Naive thymus-derived CD8-positive, alpha-beta T cell (primary cell): ENCODE measurements at regions not wholly inside any gene's neighbourhood (a gene's known extent, or its start where the extent isn't known, plus 50 kb on each side); places are given as distances from the start of the nearest gene placed in this dataset.

Experiments
- ATAC-seq, 2 donors: fragments of 150-1000 bp; cut with Tn5 transposase in 1 of 2; sonication (Bioruptor Pico), chemical (Tn5 transposase) in 1 of 2; 1 replicate in 1 of 2; 2 replicates in 1 of 2; pipeline ENCODE4 v1.10.0; 2021; ENCODE audit warnings: mild to moderate bottlenecking in 2 of 2, moderate library complexity in 2 of 2
- POLR2A ChIA-PET: fragments of 350-600 bp; sonication (Branson Sonifier 250); formaldehyde crosslinking; loops from one replicate; lab custom pipeline; 2021; ENCODE audit warnings: antibody characterized with exemption; lab: Charles Lee
- DNase-seq, 10 donors: peaks; one replicate each; pipeline versions ENCODE4 v3.0.0 to v3.0.0-alpha.2; 2020 to 2022
- H3K27ac Mint-ChIP-seq, 10 donors: one replicate each; pipeline ENCODE4 v1.8.0; 2020 to 2022; ENCODE audit warnings: mild to moderate bottlenecking in 10 of 10, mixed read lengths in 10 of 10, moderate library complexity in 4 of 10, inconsistent platforms in 1 of 10
- H3K27me3 Mint-ChIP-seq, 5 donors: one replicate each; pipeline ENCODE4 v1.8.0; 2021 to 2022; ENCODE audit warnings: mixed read lengths in 5 of 5
- H3K36me3 Mint-ChIP-seq, 3 donors: one replicate each; pipeline ENCODE4 v1.8.0; 2020 to 2022; ENCODE audit warnings: mixed read lengths in 3 of 3, mild to moderate bottlenecking in 2 of 3, inconsistent platforms in 1 of 3
- H3K4me1 Mint-ChIP-seq, 4 donors: one replicate each; pipeline ENCODE4 v1.8.0; 2021 to 2022; ENCODE audit warnings: mixed read lengths in 4 of 4
- H3K4me3 Mint-ChIP-seq, 10 donors: one replicate each; pipeline ENCODE4 v1.8.0; 2020 to 2022; ENCODE audit warnings: mild to moderate bottlenecking in 10 of 10, mixed read lengths in 10 of 10, moderate library complexity in 6 of 10, inconsistent platforms in 1 of 10
- H3K9me3 Mint-ChIP-seq, 9 donors: one replicate each; pipeline ENCODE4 v1.8.0; 2020 to 2022; ENCODE audit warnings: mixed read lengths in 9 of 9, mild to moderate bottlenecking in 3 of 9, inconsistent platforms in 1 of 9, moderate library complexity in 1 of 9

- H3K36me3 Mint-ChIP-seq = no peaks in the 10 kb centered on the region
- ATAC-seq = no peak
Observed at GRCh38 chr6:168158213-168158979, 79.4 kb upstream of the FRMD1 start.

GRCh38 chr6:168157272-168158212, 78.5 kb upstream of the FRMD1 start:
- Mint-ChIP-seq H3K4me3 (no peak overlapping the region), H3K36me3 (no peaks in the 10 kb centered on the region), H3K27me3 (peaks cover 0 to 52% (median 19%) of the 10 kb centered on the region in 5 donors), H3K27ac (no peak overlapping the region), H3K4me1 (no peaks in the 10 kb centered on the region), H3K9me3 (peaks cover 0 to 2% (median 0%) of the 10 kb centered on the region in 9 donors)
- POLR2A ChIA-PET = no interaction called here
- DNase-seq (no peak), ATAC-seq (no peak)

More at GRCh38 chr6:168158213-168158979, 79.4 kb upstream of the FRMD1 start:
- Mint-ChIP-seq H3K9me3 (peaks cover 0 to 2% (median 0%) of the 10 kb centered on the region in 9 donors), H3K27ac (no peak overlapping the region), H3K4me3 (no peak overlapping the region), H3K27me3 (peaks cover 0 to 60% (median 19%) of the 10 kb centered on the region in 5 donors), H3K4me1 (no peaks in the 10 kb centered on the region)
- POLR2A ChIA-PET = no interaction called here
- no peak for DNase-seq

- no peak overlapping the region for H3K4me3 Mint-ChIP-seq
- ATAC-seq (no peak), DNase-seq (no peak)
- H3K36me3 Mint-ChIP-seq = no peaks in the 10 kb centered on the region
- H3K27me3 Mint-ChIP-seq = peaks cover 0 to 52% (median 19%) of the 10 kb centered on the region in 5 donors
- no peaks in the 10 kb centered on the region for H3K4me1 Mint-ChIP-seq
- POLR2A ChIA-PET = no interaction called here
- H3K27ac Mint-ChIP-seq = no peak overlapping the region
- H3K9me3 Mint-ChIP-seq = peaks cover 0 to 2% (median 0%) of the 10 kb centered on the region in 9 donors
Observed at GRCh38 chr6:168156742-168157265, 77.8 kb upstream of the FRMD1 start.

GRCh38 chr6:168155821-168156741, 77.1 kb upstream of the FRMD1 start:
- H3K27me3 Mint-ChIP-seq = peaks cover 0 to 52% (median 19%) of the 10 kb centered on the region in 5 donors
- POLR2A ChIA-PET = no interaction called here
- H3K27ac Mint-ChIP-seq = no peak overlapping the region
- H3K4me1 Mint-ChIP-seq = no peaks in the 10 kb centered on the region
- peaks cover 0 to 2% (median 0%) of the 10 kb centered on the region in 9 donors for H3K9me3 Mint-ChIP-seq
- H3K4me3 Mint-ChIP-seq = no peak overlapping the region
- ATAC-seq (no peak), DNase-seq (no peak)
- no peaks in the 10 kb centered on the region for H3K36me3 Mint-ChIP-seq

GRCh38 chr6:168155193-168155592, 76.2 kb upstream of the FRMD1 start:
- DNase-seq = no peak
- Mint-ChIP-seq H3K4me3 (no peak overlapping the region), H3K36me3 (no peaks in the 10 kb centered on the region), H3K27me3 (peaks cover 0 to 60% (median 19%) of the 10 kb centered on the region in 5 donors), H3K27ac (no peak overlapping the region), H3K9me3 (peaks cover 0 to 2% (median 0%) of the 10 kb centered on the region in 9 donors), H3K4me1 (no peaks in the 10 kb centered on the region)
- POLR2A ChIA-PET = no interaction called here
- ATAC-seq = no peak

- peaks cover 0 to 63% (median 17%) of the 10 kb centered on the region in 5 donors for H3K27me3 Mint-ChIP-seq
- POLR2A ChIA-PET = no interaction called here
- DNase-seq (no peak), ATAC-seq (no peak)
- H3K9me3 Mint-ChIP-seq = peaks cover 0 to 2% (median 0%) of the 10 kb centered on the region in 9 donors
- H3K36me3 Mint-ChIP-seq = no peaks in the 10 kb centered on the region
- H3K4me1 Mint-ChIP-seq = no peaks in the 10 kb centered on the region
- no peak overlapping the region for H3K4me3 Mint-ChIP-seq
- H3K27ac Mint-ChIP-seq = no peak overlapping the region
Observed at GRCh38 chr6:168154263-168154917, 75.4 kb upstream of the FRMD1 start.

GRCh38 chr6:168153553-168153952, 74.5 kb upstream of the FRMD1 start:
- Mint-ChIP-seq H3K36me3 (no peaks in the 10 kb centered on the region), H3K9me3 (peaks cover 0 to 2% (median 0%) of the 10 kb centered on the region in 9 donors), H3K4me3 (no peak overlapping the region), H3K27me3 (peaks cover 0 to 65% (median 19%) of the 10 kb centered on the region in 5 donors), H3K27ac (no peak overlapping the region), H3K4me1 (no peaks in the 10 kb centered on the region)
- DNase-seq (no peak), ATAC-seq (no peak)
- POLR2A ChIA-PET = no interaction called here

- Mint-ChIP-seq H3K36me3 (no peaks in the 10 kb centered on the region), H3K27me3 (peaks cover 0 to 63% (median 24%) of the 10 kb centered on the region in 5 donors), H3K4me1 (no peaks in the 10 kb centered on the region), H3K9me3 (peaks cover 0 to 2% (median 0%) of the 10 kb centered on the region in 9 donors), H3K4me3 (no peak overlapping the region), H3K27ac (no peak overlapping the region)
- POLR2A ChIA-PET = no interaction called here
- ATAC-seq (no peak), DNase-seq (no peak)
Observed at GRCh38 chr6:168152980-168153379, 74.0 kb upstream of the FRMD1 start.

- Mint-ChIP-seq H3K27ac (no peak overlapping the region), H3K27me3 (peaks cover under 1 to 58% (median 25%) of the 10 kb centered on the region in 5 donors), H3K4me1 (no peaks in the 10 kb centered on the region), H3K36me3 (no peaks in the 10 kb centered on the region), H3K4me3 (no peak overlapping the region), H3K9me3 (peaks cover 0 to 2% (median 0%) of the 10 kb centered on the region in 9 donors)
- ATAC-seq (no peak), DNase-seq (no peak)
- POLR2A ChIA-PET = no interaction called here
Observed at GRCh38 chr6:168152306-168152963, 73.4 kb upstream of the FRMD1 start.

- H3K4me1 Mint-ChIP-seq = no peaks in the 10 kb centered on the region
- H3K9me3 Mint-ChIP-seq = no peaks in the 10 kb centered on the region
- no peak overlapping the region for H3K27ac Mint-ChIP-seq
- H3K27me3 Mint-ChIP-seq = peaks cover 1 to 42% (median 17%) of the 10 kb centered on the region in 5 donors
- H3K4me3 Mint-ChIP-seq = no peak overlapping the region
- H3K36me3 Mint-ChIP-seq = no peaks in the 10 kb centered on the region
- ATAC-seq (no peak), DNase-seq (no peak)
- POLR2A ChIA-PET = no interaction called here
Observed at GRCh38 chr6:168150551-168151320, 71.7 kb upstream of the FRMD1 start.

- no peak for DNase-seq
- Mint-ChIP-seq H3K9me3 (peaks cover 0 to 2% (median 0%) of the 10 kb centered on the region in 9 donors), H3K4me3 (no peak overlapping the region), H3K27me3 (peaks cover 5 to 44% (median 25%) of the 10 kb centered on the region in 5 donors), H3K36me3 (no peaks in the 10 kb centered on the region), H3K27ac (no peak overlapping the region), H3K4me1 (no peaks in the 10 kb centered on the region)
- POLR2A ChIA-PET = no interaction called here
- ATAC-seq = no peak
Observed at GRCh38 chr6:168149015-168149414, 70.0 kb upstream of the FRMD1 start.
